ENCODE measurements at regions not wholly inside any gene's neighbourhood (a gene's known extent, or its start where the extent isn't known, plus 50 kb on each side); places are given as distances from the start of the nearest gene placed in this dataset.

GRCh38 chr9:19988281-19988680 lies 199.4 kb upstream of the SLC24A2 start:
- 0 out of 2 replicates have a peak overlapping the region, but pooled peaks have one; percentile 2 for H2AFZ ChIP-seq (ENCODE audit: low read length)

More at GRCh38 chr9:19988281-19988680, 199.4 kb upstream of the SLC24A2 start:
- WGBS, 2 experiments (ENCODE audit: extremely low coverage in 1 of 2, insufficient coverage in 1 of 2, insufficient read length in 1 of 2, insufficient replicate concordance in 2 of 2, low coverage in 1 of 2, low lambda C conversion rate in 2 of 2, missing lambda C conversion rate in 1 of 2): 100% methylated on average over 2 of the region's 2 CpGs; no CpG with 5 or more reads in 1 of the 2 experiments
- Histone ChIP-seq H3K4me1 (replicated peaks in 1 of 4; ENCODE audit: control insufficient read depth in 3 of 4, insufficient read depth in 4 of 4, low read length in 3 of 4) (no peaks in the 10 kb centered on the region), H3K23ac (ENCODE audit: insufficient read length) (no peak overlapping the region), H3K14ac (ENCODE audit: insufficient read length) (no peak overlapping the region), H3K4me2 (ENCODE audit: insufficient read depth in 1 of 2, low read depth in 2 of 2, low read length in 2 of 2) (no peak overlapping the region), H3K4me3 (ENCODE audit: extremely low read depth in 1 of 4, insufficient read depth in 2 of 4, low read depth in 3 of 4, low read length in 4 of 4) (no peak overlapping the region), H3K36me3 (ENCODE audit: control insufficient read depth in 2 of 4, insufficient read depth in 4 of 4, low read length in 3 of 4) (no peaks in the 10 kb centered on the region), H4K20me1 (replicated peaks in 1 of 2; ENCODE audit: control insufficient read depth in 1 of 2, insufficient read depth in 2 of 2, low read length in 2 of 2) (no peaks in the 10 kb centered on the region), H2BK20ac (ENCODE audit: low read length) (no peak overlapping the region), H3K4ac (replicated peaks; ENCODE audit: insufficient read length, low read depth, low read length) (no peak overlapping the region), H2BK5ac (ENCODE audit: low read depth, low read length) (no peak overlapping the region), H4K91ac (replicated peaks; ENCODE audit: insufficient read length, low read length) (no peak overlapping the region), H3K56ac (replicated peaks; ENCODE audit: insufficient read length, low read depth, low read length) (no peak overlapping the region), H4K5ac (ENCODE audit: insufficient read length, low read depth, low read length) (no peak overlapping the region), H3K79me1 (ENCODE audit: low read depth, low read length) (no peaks in the 10 kb centered on the region), H3K27me3 (replicated peaks in 1 of 4; ENCODE audit: control insufficient read depth in 3 of 4, extremely low read depth in 1 of 4, insufficient read depth in 3 of 4, low read length in 3 of 4) (no peaks in the 10 kb centered on the region), H4K8ac (ENCODE audit: extremely low read depth, insufficient read depth, low read length) (no peak overlapping the region), H3K18ac (ENCODE audit: extremely low read depth, low read length) (no peak overlapping the region), H3K27ac (ENCODE audit: low read depth, low read length) (no peak overlapping the region), H2AK5ac (ENCODE audit: low read depth, low read length) (no peak overlapping the region), H2BK120ac (replicated peaks; ENCODE audit: low read depth, low read length) (no peak overlapping the region), H2BK15ac (ENCODE audit: low read length) (peak overlapping the region; percentile 62; the same call in 1 of the 2 replicates), H3K23me2 (ENCODE audit: low read depth, low read length) (no peaks in the 10 kb centered on the region), H2BK12ac (ENCODE audit: low read depth, low read length) (no peak overlapping the region), H3K9me3 (ENCODE audit: insufficient read depth in 2 of 2, low read depth in 1 of 2, low read length in 1 of 2) (no peaks in the 10 kb centered on the region), H3K9ac (replicated peaks in 1 of 4; ENCODE audit: extremely low read depth in 1 of 4, low read depth in 3 of 4, low read length in 3 of 4) (no peak overlapping the region), H3K79me2 (ENCODE audit: control insufficient read depth in 1 of 2, insufficient read depth in 2 of 2, low read length in 2 of 2) (no peaks in the 10 kb centered on the region)
- ChIA-PET POLR2A (ENCODE audit: partially characterized antibody) (interaction anchor here (0.5 kb wide), 1 partner anchor 435 kb away, joined by 3 read pairs; no protein-coding TSS in a partner anchor), CTCF (ENCODE audit: partially characterized antibody) (interaction anchor here (1.2 kb wide), 1 partner anchor 15 kb away, joined by 3 read pairs; no protein-coding TSS in a partner anchor)
- FAIRE-seq (no peak), DNase-seq (ENCODE audit: low read depth in 1 of 2, low spot score in 2 of 2) (no peak)
- TF ChIP-seq JUN (IDR thresholded peaks at IDR 0.05; ENCODE audit: low read depth, low read length) (no peak), TAF1 (IDR thresholded peaks at IDR 0.05; ENCODE audit: low read depth, low read length) (no peak), CEBPB (IDR thresholded peaks at IDR 0.05; ENCODE audit: low read depth, low read length) (no peak), KDM1A (IDR thresholded peaks at IDR 0.05; ENCODE audit: borderline replicate concordance, low read length) (no peak), RXRA (IDR thresholded peaks at IDR 0.05; ENCODE audit: insufficient read depth, low read depth, low read length) (no peak), POLR2A (IDR thresholded peaks at IDR 0.05; ENCODE audit: control extremely low read depth in 1 of 2, low read depth in 2 of 2, low read length in 2 of 2) (no peak), CTBP2 (IDR thresholded peaks at IDR 0.05; ENCODE audit: borderline replicate concordance, insufficient read depth, insufficient read length, low read length) (no peak), RNF2 (IDR thresholded peaks at IDR 0.05; ENCODE audit: borderline replicate concordance, low read depth, low read length, missing control alignments, poor library complexity, severe bottlenecking) (no peak), POLR2AphosphoS5 (IDR thresholded peaks at IDR 0.05; ENCODE audit: low read depth, low read length) (no peak)

Data from H1 (cell line).